Lower lobe of right lung (tissue), 2 donors: ENCODE measurements at regions not wholly inside any gene's neighbourhood (a gene's known extent, or its start where the extent isn't known, plus 50 kb on each side); places are given as distances from the start of the nearest gene placed in this dataset.

Source experiments
- ATAC-seq, 2 donors: fragments of 200-7000 bp; cut with Tn5 transposase; one replicate each; pipeline ENCODE4 v1.9.1; 2020 to 2022; ENCODE audit warnings: mild to moderate bottlenecking in 2 of 2, moderate library complexity in 2 of 2
- DNase-seq: peaks from one replicate; pipeline ENCODE4 v3.0.0-alpha.2; 2020
- H3K27ac ChIP-seq: fragments of 200-600 bp; one replicate; pipeline ENCODE4 v1.8.0; 2022
- H3K27me3 ChIP-seq: fragments of 200-600 bp; one replicate; pipeline ENCODE4 v1.8.0; 2022; ENCODE audit warnings: low read depth
- H3K36me3 ChIP-seq: fragments of 200-600 bp; one replicate; pipeline ENCODE4 v1.8.0; 2022; ENCODE audit warnings: mild to moderate bottlenecking
- H3K4me1 ChIP-seq: fragments of 200-600 bp; one replicate; pipeline ENCODE4 v1.8.0; 2022
- H3K4me3 ChIP-seq: fragments of 200-600 bp; one replicate; pipeline ENCODE4 v1.8.0; 2022; ENCODE audit warnings: mild to moderate bottlenecking
- H3K9me3 ChIP-seq: fragments of 200-600 bp; one replicate; pipeline ENCODE4 v1.8.0; 2022
- intact Hi-C: fragments of 100-400 bp; cut with DNase I; formaldehyde crosslinking; loops from one replicate; pipeline ENCODE4 v1.11.0; 2022
- TF ChIP-seq, protein P1 (sequence below): fragments of 200-600 bp; IDR thresholded peaks from one replicate; pipeline ENCODE4 v1.8.0; 2022; ENCODE audit warnings: antibody characterized with exemption, mild to moderate bottlenecking
- donor health status: DM: no; HTN: yes; CAD: no; lungs with severe emphysema.

GRCh38 chr12:105613887-105614286, 283.4 kb downstream of the C12orf75 start:
- H3K4me3 ChIP-seq, result no peak overlapping the region
- intact Hi-C loops, result no loop called here
- no peaks in the 10 kb centered on the region for H3K27me3 ChIP-seq
- TF ChIP-seq, protein P1, sequence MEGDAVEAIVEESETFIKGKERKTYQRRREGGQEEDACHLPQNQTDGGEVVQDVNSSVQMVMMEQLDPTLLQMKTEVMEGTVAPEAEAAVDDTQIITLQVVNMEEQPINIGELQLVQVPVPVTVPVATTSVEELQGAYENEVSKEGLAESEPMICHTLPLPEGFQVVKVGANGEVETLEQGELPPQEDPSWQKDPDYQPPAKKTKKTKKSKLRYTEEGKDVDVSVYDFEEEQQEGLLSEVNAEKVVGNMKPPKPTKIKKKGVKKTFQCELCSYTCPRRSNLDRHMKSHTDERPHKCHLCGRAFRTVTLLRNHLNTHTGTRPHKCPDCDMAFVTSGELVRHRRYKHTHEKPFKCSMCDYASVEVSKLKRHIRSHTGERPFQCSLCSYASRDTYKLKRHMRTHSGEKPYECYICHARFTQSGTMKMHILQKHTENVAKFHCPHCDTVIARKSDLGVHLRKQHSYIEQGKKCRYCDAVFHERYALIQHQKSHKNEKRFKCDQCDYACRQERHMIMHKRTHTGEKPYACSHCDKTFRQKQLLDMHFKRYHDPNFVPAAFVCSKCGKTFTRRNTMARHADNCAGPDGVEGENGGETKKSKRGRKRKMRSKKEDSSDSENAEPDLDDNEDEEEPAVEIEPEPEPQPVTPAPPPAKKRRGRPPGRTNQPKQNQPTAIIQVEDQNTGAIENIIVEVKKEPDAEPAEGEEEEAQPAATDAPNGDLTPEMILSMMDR, result no peak
- ATAC-seq, result no peak
- DNase-seq, result no peak
- H3K36me3 ChIP-seq, result no peaks in the 10 kb centered on the region
- H3K9me3 ChIP-seq, result no peaks in the 10 kb centered on the region
- no peak overlapping the region for H3K27ac ChIP-seq
- H3K4me1 ChIP-seq, result no peaks in the 10 kb centered on the region

GRCh38 chr12:105616971-105617540, 286.6 kb downstream of the C12orf75 start:
- DNase-seq, result no peak
- intact Hi-C loops, result no loop called here
- Histone ChIP-seq H3K27ac (no peak overlapping the region), H3K9me3 (no peaks in the 10 kb centered on the region), H3K4me3 (no peak overlapping the region), H3K4me1 (no peaks in the 10 kb centered on the region), H3K27me3 (no peaks in the 10 kb centered on the region), H3K36me3 (no peaks in the 10 kb centered on the region)
- no peak for ATAC-seq
- TF ChIP-seq, protein P1, result no peak

GRCh38 chr12:105622220-105622619, 291.7 kb downstream of the C12orf75 start:
- Histone ChIP-seq H3K27ac (no peak overlapping the region), H3K27me3 (no peaks in the 10 kb centered on the region), H3K4me3 (no peak overlapping the region), H3K9me3 (no peaks in the 10 kb centered on the region), H3K4me1 (no peaks in the 10 kb centered on the region), H3K36me3 (no peaks in the 10 kb centered on the region)
- ATAC-seq, result no peak
- intact Hi-C loops, result no loop called here
- TF ChIP-seq, protein P1, result no peak
- no peak for DNase-seq

DNA sequence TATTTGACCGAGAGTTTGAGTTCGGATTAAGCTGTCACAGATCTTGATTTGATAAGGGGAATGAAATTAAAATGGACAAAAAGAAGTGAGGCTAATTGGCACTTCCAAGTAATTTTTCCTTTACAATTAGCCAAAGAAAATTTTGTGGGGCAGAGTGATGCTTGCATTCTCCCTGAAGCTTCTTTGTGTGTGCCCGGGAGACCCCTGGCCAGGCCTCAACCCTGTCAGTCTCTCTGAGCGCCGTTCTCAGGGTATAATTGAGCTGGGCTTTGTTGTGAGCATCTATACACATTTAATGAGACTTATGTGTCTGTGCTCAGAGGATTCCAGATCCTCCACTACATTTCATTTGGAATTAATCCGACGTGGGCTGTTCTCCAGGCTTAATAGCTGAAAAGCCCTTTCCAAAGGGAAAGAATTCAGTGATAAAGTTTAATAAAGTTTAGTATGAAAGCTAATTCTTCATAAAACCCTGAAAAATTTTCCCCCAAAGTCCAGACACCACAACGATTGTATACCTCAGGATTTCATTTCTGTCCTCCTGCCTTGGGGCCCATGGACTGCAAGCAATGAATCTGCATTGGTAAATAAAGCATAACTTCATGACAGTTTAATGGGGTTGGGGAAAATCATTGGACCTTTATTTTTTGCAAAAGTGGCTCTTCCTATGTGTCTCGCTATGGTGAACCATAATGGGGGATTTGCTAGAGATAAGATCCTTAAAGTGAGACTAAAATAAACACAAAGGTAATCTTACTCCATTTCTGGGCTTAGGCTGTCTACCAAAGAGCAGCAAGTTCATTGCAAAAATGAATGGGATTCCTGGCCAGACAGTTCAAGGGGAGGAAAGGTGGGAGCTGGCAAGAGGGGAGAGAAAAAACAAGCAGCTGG, 292.6 kb downstream of the C12orf75 start:
- no peak overlapping the region for H3K27ac ChIP-seq
- DNase-seq, result no peak
- H3K4me3 ChIP-seq, result no peak overlapping the region
- no peaks in the 10 kb centered on the region for H3K9me3 ChIP-seq
- TF ChIP-seq, protein P1, result no peak
- no peak for ATAC-seq
- H3K36me3 ChIP-seq, result no peaks in the 10 kb centered on the region
- no peaks in the 10 kb centered on the region for H3K27me3 ChIP-seq
- intact Hi-C loops, result no loop called here
- no peaks in the 10 kb centered on the region for H3K4me1 ChIP-seq

DNA sequence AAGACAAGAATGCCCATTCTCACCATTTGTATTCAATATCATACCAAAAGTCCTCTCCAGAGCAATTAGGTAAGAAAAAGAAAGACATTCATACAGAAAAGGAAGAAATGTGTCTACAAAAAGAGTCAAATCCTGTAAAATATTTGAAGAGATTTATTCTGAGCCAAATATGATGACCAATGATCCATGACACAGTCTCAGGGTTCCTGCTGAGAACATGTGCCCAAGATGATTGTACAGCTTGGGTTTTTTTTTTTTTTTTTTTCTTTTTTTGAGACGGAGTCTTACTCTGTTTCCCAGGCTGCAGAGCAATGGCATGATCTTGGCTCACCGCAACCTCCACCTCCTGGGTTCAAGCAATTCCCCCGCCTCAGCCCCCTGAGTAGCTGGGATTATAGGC, 296.2 kb downstream of the C12orf75 start:
- ATAC-seq (no peak), DNase-seq (no peak)
- intact Hi-C loops, result no loop called here
- Histone ChIP-seq H3K27me3 (no peaks in the 10 kb centered on the region), H3K27ac (no peak overlapping the region), H3K36me3 (no peaks in the 10 kb centered on the region), H3K4me3 (no peak overlapping the region), H3K9me3 (no peaks in the 10 kb centered on the region), H3K4me1 (no peaks in the 10 kb centered on the region)
- TF ChIP-seq, protein P1, result no peak
